Endodermal cell (in vitro differentiated cells): ENCODE measurements at regions not wholly inside any gene's neighbourhood (a gene's known extent, or its start where the extent isn't known, plus 50 kb on each side); places are given as distances from the start of the nearest gene placed in this dataset.

Experiments used
- DNase-seq: peaks from one replicate; pipeline ENCODE4 v3.0.0-alpha.2; 2017
- H3K27ac ChIP-seq: 2 replicates; pipeline ENCODE4 v1.5.1; 2013; ENCODE audit warnings: mild to moderate bottlenecking, low read depth, low read length, moderate library complexity
- H3K27me3 ChIP-seq: 2 replicates; pipeline ENCODE4 v1.6.1; 2013; ENCODE audit warnings: mild to moderate bottlenecking, low read length, moderate library complexity; ENCODE audit not compliant: insufficient read depth, control insufficient read depth, poor library complexity, severe bottlenecking
- H3K36me3 ChIP-seq: 2 replicates; pipeline ENCODE4 v1.7.0; 2013; ENCODE audit warnings: mild to moderate bottlenecking, low read length, moderate library complexity; ENCODE audit not compliant: control insufficient read depth, insufficient read depth
- H3K4me1 ChIP-seq: one replicate; pipeline ENCODE4 v1.7.0; 2013; ENCODE audit warnings: low read length; ENCODE audit not compliant: control insufficient read depth, insufficient read depth
- H3K4me3 ChIP-seq: 2 replicates; pipeline ENCODE4 v1.5.1; 2013; ENCODE audit warnings: mild to moderate bottlenecking, low read length, moderate library complexity
- H3K9ac ChIP-seq: 2 replicates; pipeline ENCODE4 v1.6.1; 2013; ENCODE audit warnings: mild to moderate bottlenecking, low read length, moderate library complexity; ENCODE audit not compliant: poor library complexity, severe bottlenecking; ENCODE audit errors: extremely low read depth
- H3K9me3 ChIP-seq: 2 replicates; pipeline ENCODE4 v1.6.1; 2013; ENCODE audit warnings: mild to moderate bottlenecking, low read length, moderate library complexity; ENCODE audit not compliant: control insufficient read depth
- H3K27ac Mint-ChIP-seq: 2 replicates; pipeline ENCODE4 v1.8.0; 2020; ENCODE audit warnings: mixed read lengths
- H3K27me3 Mint-ChIP-seq: 2 replicates; pipeline ENCODE4 v1.8.0; 2021; ENCODE audit warnings: mild to moderate bottlenecking, mixed read lengths; ENCODE audit not compliant: insufficient read depth
- H3K36me3 Mint-ChIP-seq: 2 replicates; pipeline ENCODE4 v1.8.0; 2020; ENCODE audit warnings: low read depth, mixed read lengths
- H3K4me1 Mint-ChIP-seq: 2 replicates; pipeline ENCODE4 v1.8.0; 2020; ENCODE audit warnings: mixed read lengths
- H3K4me3 Mint-ChIP-seq: 2 replicates; pipeline ENCODE4 v1.8.0; 2020; ENCODE audit warnings: mild to moderate bottlenecking, moderate library complexity, mixed read lengths
- H3K9me3 Mint-ChIP-seq: 2 replicates; pipeline ENCODE4 v1.8.0; 2020; ENCODE audit warnings: mild to moderate bottlenecking, mixed read lengths
- CTCF ChIP-seq: fragments of 200-600 bp; sonication (generic); conservative IDR thresholded peaks from 2 replicates; pipeline ENCODE4 v1.5.0; 2021; ENCODE audit warnings: antibody characterized with exemption, mild to moderate bottlenecking
- WGBS, 2 experiments: methylation state at CpG; one replicate each; pipeline versions ENCODE4 v1.1.5 to v1.1.7; 2013; ENCODE audit warnings: missing lambda C conversion rate in 2 of 2, mixed read lengths in 1 of 2; ENCODE audit not compliant: insufficient coverage in 1 of 2, insufficient read length in 1 of 2; 5-methylcytosine and 5-hydroxymethylcytosine counted together

- H3K4me1 Mint-ChIP-seq = peaks cover 8% of the 10 kb centered on the region
- H3K36me3 Mint-ChIP-seq = no peaks in the 10 kb centered on the region
Measured at GRCh38 chr13:33535061-33535460, 249.5 kb upstream of the STARD13 start.

GRCh38 chr13:33536601-33537000, 251.0 kb upstream of the STARD13 start:
- Mint-ChIP-seq H3K9me3 (no peaks in the 10 kb centered on the region), H3K4me3 (no peak overlapping the region), H3K27me3 (no peaks in the 10 kb centered on the region), H3K27ac (no peak overlapping the region), H3K36me3 (no peaks in the 10 kb centered on the region), H3K4me1 (peaks cover 18% of the 10 kb centered on the region)
- no peaks in the 10 kb centered on the region for H3K36me3 ChIP-seq
- peaks cover 8% of the 10 kb centered on the region for H3K4me1 ChIP-seq
- no peaks in the 10 kb centered on the region for H3K9me3 ChIP-seq
- no peak overlapping the region for H3K4me3 ChIP-seq
- no peak overlapping the region for H3K27ac ChIP-seq
- H3K9ac ChIP-seq = no peak overlapping the region
- 89 to 95% methylated on average over 1 to 2 of the region's 2 CpGs for WGBS, 2 experiments
- no peak for TF ChIP-seq CTCF
- H3K27me3 ChIP-seq = no peaks in the 10 kb centered on the region
- DNase-seq = no peak

More at GRCh38 chr13:33535061-33535460, 249.5 kb upstream of the STARD13 start:
- DNase-seq = no peak
- H3K4me3 Mint-ChIP-seq = no peak overlapping the region
- no peaks in the 10 kb centered on the region for H3K9me3 ChIP-seq
- H3K36me3 ChIP-seq = no peaks in the 10 kb centered on the region
- 88 to 94% methylated on average over 3 to 4 of the region's 4 CpGs for WGBS, 2 experiments
- peaks cover 6% of the 10 kb centered on the region for H3K4me1 ChIP-seq
- H3K27me3 ChIP-seq = no peaks in the 10 kb centered on the region
- H3K27me3 Mint-ChIP-seq = no peaks in the 10 kb centered on the region
- peaks cover 2% of the 10 kb centered on the region for H3K9me3 Mint-ChIP-seq
- no peak for TF ChIP-seq CTCF
- no peak overlapping the region for H3K4me3 ChIP-seq
- no peak overlapping the region for H3K27ac ChIP-seq
- no peak overlapping the region for H3K9ac ChIP-seq
- H3K27ac Mint-ChIP-seq = no peak overlapping the region

- Histone ChIP-seq H3K27me3 (no peaks in the 10 kb centered on the region), H3K4me1 (peaks cover 8% of the 10 kb centered on the region), H3K4me3 (no peak overlapping the region), H3K27ac (no peak overlapping the region), H3K9ac (no peak overlapping the region), H3K36me3 (no peaks in the 10 kb centered on the region), H3K9me3 (no peaks in the 10 kb centered on the region)
- Mint-ChIP-seq H3K4me1 (peaks cover 22% of the 10 kb centered on the region), H3K27ac (no peak overlapping the region), H3K9me3 (no peaks in the 10 kb centered on the region), H3K27me3 (no peaks in the 10 kb centered on the region), H3K36me3 (no peaks in the 10 kb centered on the region), H3K4me3 (no peak overlapping the region)
- no peak for DNase-seq
- TF ChIP-seq CTCF = no peak
- WGBS, 2 experiments = 94 to 97% methylated on average over 3 to 5 of the region's 5 CpGs
Measured at GRCh38 chr13:33537026-33537425, 251.5 kb upstream of the STARD13 start.
